ENCODE measurements at regions not wholly inside any gene's neighbourhood (a gene's known extent, or its start where the extent isn't known, plus 50 kb on each side); places are given as distances from the start of the nearest gene placed in this dataset.

GRCh38 chr1:217193151-217193550, 437.7 kb downstream of the GPATCH2 start:
- no peak for FAIRE-seq

- no peak for FAIRE-seq
Measured at GRCh38 chr1:217191441-217191840, 439.4 kb downstream of the GPATCH2 start.

GRCh38 chr1:217190359-217190758, 440.5 kb downstream of the GPATCH2 start:
- FAIRE-seq = no peak

- no peak for FAIRE-seq
Measured at GRCh38 chr1:217189362-217189761, 441.5 kb downstream of the GPATCH2 start.

GRCh38 chr1:217188280-217189237, 442.3 kb downstream of the GPATCH2 start:
- FAIRE-seq = no peak

GRCh38 chr1:217186664-217187063, 444.2 kb downstream of the GPATCH2 start:
- FAIRE-seq = no peak

GRCh38 chr1:217184854-217185253, 446.0 kb downstream of the GPATCH2 start:
- no peak for FAIRE-seq

GRCh38 chr1:217182992-217183391, 447.9 kb downstream of the GPATCH2 start:
- FAIRE-seq = no peak

GRCh38 chr1:217181756-217182155, 449.1 kb downstream of the GPATCH2 start:
- no peak for FAIRE-seq

GRCh38 chr1:217181176-217181746, 449.6 kb downstream of the GPATCH2 start:
- FAIRE-seq = no peak

GRCh38 chr1:217180443-217180842, 450.4 kb downstream of the GPATCH2 start:
- FAIRE-seq = no peak

GRCh38 chr1:217164403-217164802, 441.2 kb upstream of the ESRRG start:
- no peak for FAIRE-seq

GRCh38 chr1:217153361-217153760, 430.1 kb upstream of the ESRRG start:
- no peak for FAIRE-seq

GRCh38 chr1:217150366-217150765, 427.1 kb upstream of the ESRRG start:
- no peak for FAIRE-seq

GRCh38 chr1:217149791-217150190, 426.6 kb upstream of the ESRRG start:
- FAIRE-seq = no peak

GRCh38 chr1:217141711-217142110, 418.5 kb upstream of the ESRRG start:
- FAIRE-seq = no peak

- FAIRE-seq = no peak
Measured at GRCh38 chr1:217140041-217140901, 417.0 kb upstream of the ESRRG start.

GRCh38 chr1:217139513-217139912, 416.3 kb upstream of the ESRRG start:
- no peak for FAIRE-seq

GRCh38 chr1:217138799-217139466, 415.7 kb upstream of the ESRRG start:
- no peak for FAIRE-seq

GRCh38 chr1:217138173-217138765, 415.0 kb upstream of the ESRRG start:
- no peak for FAIRE-seq

GRCh38 chr1:217137210-217137881, 414.1 kb upstream of the ESRRG start:
- no peak for FAIRE-seq

GRCh38 chr1:217136895-217137205, 413.6 kb upstream of the ESRRG start:
- FAIRE-seq = no peak

Data from islet of Langerhans (tissue), 1 donor.